ENCODE measurements at regions not wholly inside any gene's neighbourhood (a gene's known extent, or its start where the extent isn't known, plus 50 kb on each side); places are given as distances from the start of the nearest gene placed in this dataset.

GRCh38 chr9:29211580-29212396 lies 1638.5 kb upstream of the C9orf72 start:
- TF ChIP-seq CTCF (IDR thresholded peaks at IDR 0.05; ENCODE audit: borderline replicate concordance, insufficient read depth, low read depth, low read length) = peak; percentile 83
- H3K4me3 ChIP-seq (ENCODE audit: low read depth, low read length) = no peak overlapping the region

- H3K4me3 ChIP-seq (ENCODE audit: low read depth, low read length) = no peak overlapping the region
- TF ChIP-seq CTCF (IDR thresholded peaks at IDR 0.05; ENCODE audit: borderline replicate concordance, insufficient read depth, low read depth, low read length) = no peak
Observed at GRCh38 chr9:29212397-29213387, 1639.4 kb upstream of the C9orf72 start.

GRCh38 chr9:29213417-29214153 lies 1640.3 kb upstream of the C9orf72 start, which contains the start of gene LINGO2:
TSS of gene LINGO2 (minus strand) at chr9:29213601.
- no peak for TF ChIP-seq CTCF (IDR thresholded peaks at IDR 0.05; ENCODE audit: borderline replicate concordance, insufficient read depth, low read depth, low read length)
- H3K4me3 ChIP-seq (ENCODE audit: low read depth, low read length) = no peak within 1 kb of the TSS

GRCh38 chr9:29214154-29214689 lies 1640.9 kb upstream of the C9orf72 start:
- no peak for TF ChIP-seq CTCF (IDR thresholded peaks at IDR 0.05; ENCODE audit: borderline replicate concordance, insufficient read depth, low read depth, low read length)
- H3K4me3 ChIP-seq (ENCODE audit: low read depth, low read length) = no peak overlapping the region

- TF ChIP-seq CTCF (IDR thresholded peaks at IDR 0.05; ENCODE audit: borderline replicate concordance, insufficient read depth, low read depth, low read length) = no peak
- no peak overlapping the region for H3K4me3 ChIP-seq (ENCODE audit: low read depth, low read length)
Observed at GRCh38 chr9:29214690-29215253, 1641.5 kb upstream of the C9orf72 start.

GRCh38 chr9:29217966-29218365 lies 1644.7 kb upstream of the C9orf72 start:
- no peak overlapping the region for H3K4me3 ChIP-seq (ENCODE audit: low read depth, low read length)
- TF ChIP-seq CTCF (IDR thresholded peaks at IDR 0.05; ENCODE audit: borderline replicate concordance, insufficient read depth, low read depth, low read length) = no peak

Data from GM12875 (cell line).